HG02938 (cell line): ENCODE measurements at regions not wholly inside any gene's neighbourhood (a gene's known extent, or its start where the extent isn't known, plus 50 kb on each side); places are given as distances from the start of the nearest gene placed in this dataset.
"Not testable (repeated sequence)": the region's sequence is repeated elsewhere in the genome, so short reads cannot be mapped to it uniquely, and the experiment has no call there.

Source experiments
- ATAC-seq: cut with Tn5 transposase; IDR thresholded peaks from one replicate; pipeline ENCODE4 v1.9.1; 2021; ENCODE audit warnings: mild to moderate bottlenecking, moderate library complexity; ENCODE audit not compliant: unreplicated experiment

GRCh38 chr2:187865025-187865424, 310.8 kb upstream of the TFPI start:
- no peak for ATAC-seq

- ATAC-seq: no peak
Measured at GRCh38 chr2:187867165-187867564, 312.9 kb upstream of the TFPI start.

GRCh38 chr2:187869195-187869594, 315.0 kb upstream of the TFPI start:
- no peak for ATAC-seq

GRCh38 chr2:187871506-187871905, 317.3 kb upstream of the TFPI start:
- ATAC-seq: no peak

GRCh38 chr2:187873132-187873531, 318.9 kb upstream of the TFPI start:
- no peak for ATAC-seq

GRCh38 chr2:187874786-187875185, 320.6 kb upstream of the TFPI start:
- no peak for ATAC-seq

GRCh38 chr2:187875261-187876141, 321.3 kb upstream of the TFPI start:
- ATAC-seq: no peak

GRCh38 chr2:187876554-187876953, 322.3 kb upstream of the TFPI start:
- no peak for ATAC-seq

GRCh38 chr2:187877391-187877790, 323.2 kb upstream of the TFPI start:
- no peak for ATAC-seq

GRCh38 chr2:187878112-187878511, 323.9 kb upstream of the TFPI start:
- ATAC-seq: no peak

GRCh38 chr2:187879491-187879890, 325.3 kb upstream of the TFPI start:
- no peak for ATAC-seq

- ATAC-seq: no peak
Measured at GRCh38 chr2:187884003-187884402, 329.8 kb upstream of the TFPI start.

- no peak for ATAC-seq
Measured at GRCh38 chr2:187890690-187891089, 336.5 kb upstream of the TFPI start.

GRCh38 chr2:187900021-187900420, 345.8 kb upstream of the TFPI start:
- ATAC-seq: no peak

- ATAC-seq: no peak
Measured at GRCh38 chr2:187906021-187906420, 351.8 kb upstream of the TFPI start.

GRCh38 chr2:187910922-187911321, 356.7 kb upstream of the TFPI start:
- ATAC-seq: not testable (repeated sequence)

GRCh38 chr2:187912950-187913349, 358.7 kb upstream of the TFPI start:
- no peak for ATAC-seq

GRCh38 chr2:187915810-187916209, 361.6 kb upstream of the TFPI start:
- no peak for ATAC-seq

GRCh38 chr2:187916799-187917198, 362.6 kb upstream of the TFPI start:
- ATAC-seq: no peak

- no peak for ATAC-seq
Measured at GRCh38 chr2:187917535-187917934, 363.3 kb upstream of the TFPI start.

GRCh38 chr2:187918996-187919821, 365.0 kb upstream of the TFPI start:
- no peak for ATAC-seq

GRCh38 chr2:187920511-187920910, 366.3 kb upstream of the TFPI start:
- ATAC-seq: no peak
